ENCODE measurements at regions not wholly inside any gene's neighbourhood (a gene's known extent, or its start where the extent isn't known, plus 50 kb on each side); places are given as distances from the start of the nearest gene placed in this dataset.

DNA sequence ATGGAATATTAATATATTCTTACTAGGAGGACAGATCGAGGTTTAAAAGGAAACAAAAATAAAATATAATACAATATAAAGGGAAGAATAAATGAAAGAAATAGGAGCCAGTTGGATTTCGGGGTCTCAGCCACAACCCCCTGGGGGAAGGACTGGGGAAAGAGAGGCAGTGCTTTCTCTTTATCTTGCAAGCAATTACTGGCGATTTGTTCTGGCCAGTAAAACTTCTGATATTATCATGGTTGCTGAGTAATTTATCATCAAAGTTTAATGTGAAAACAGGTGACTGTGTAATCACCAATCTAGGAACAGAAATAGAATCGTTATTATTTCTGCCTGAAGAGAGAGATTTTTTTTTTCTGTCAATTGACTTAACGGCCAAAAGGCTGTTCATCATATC, 917.7 kb upstream of the CELF4 start:
- Histone ChIP-seq H3K27ac (ENCODE audit: low read depth, low read length) (no peak overlapping the region), H3K4me1 (ENCODE audit: insufficient read depth, low read length) (no peaks in the 10 kb centered on the region), H2AFZ (ENCODE audit: low read depth, low read length) (no peak overlapping the region), H3K36me3 (ENCODE audit: insufficient read depth, low read length) (no peaks in the 10 kb centered on the region), H4K20me1 (ENCODE audit: insufficient read depth, low read length) (no peaks in the 10 kb centered on the region), H3K4me3 (ENCODE audit: insufficient read depth, low read depth, low read length) (no peak overlapping the region), H3K9ac (ENCODE audit: low read length) (no peak overlapping the region), H3K9me3 (ENCODE audit: insufficient read depth, low read depth, low read length) (no peaks in the 10 kb centered on the region), H3K79me2 (ENCODE audit: insufficient read depth, low read length) (no peaks in the 10 kb centered on the region), H3K4me2 (ENCODE audit: low read length) (no peak overlapping the region), H3K27me3 (ENCODE audit: insufficient read depth, low read length) (no peaks in the 10 kb centered on the region)
- H3K9me3 Mint-ChIP-seq (ENCODE audit: unreplicated experiment) = peaks cover 2% of the 10 kb centered on the region
- TF ChIP-seq EZH2 (IDR thresholded peaks at IDR 0.05; ENCODE audit: insufficient read depth, low read length) = no peak
- TF ChIP-seq, protein P1, sequence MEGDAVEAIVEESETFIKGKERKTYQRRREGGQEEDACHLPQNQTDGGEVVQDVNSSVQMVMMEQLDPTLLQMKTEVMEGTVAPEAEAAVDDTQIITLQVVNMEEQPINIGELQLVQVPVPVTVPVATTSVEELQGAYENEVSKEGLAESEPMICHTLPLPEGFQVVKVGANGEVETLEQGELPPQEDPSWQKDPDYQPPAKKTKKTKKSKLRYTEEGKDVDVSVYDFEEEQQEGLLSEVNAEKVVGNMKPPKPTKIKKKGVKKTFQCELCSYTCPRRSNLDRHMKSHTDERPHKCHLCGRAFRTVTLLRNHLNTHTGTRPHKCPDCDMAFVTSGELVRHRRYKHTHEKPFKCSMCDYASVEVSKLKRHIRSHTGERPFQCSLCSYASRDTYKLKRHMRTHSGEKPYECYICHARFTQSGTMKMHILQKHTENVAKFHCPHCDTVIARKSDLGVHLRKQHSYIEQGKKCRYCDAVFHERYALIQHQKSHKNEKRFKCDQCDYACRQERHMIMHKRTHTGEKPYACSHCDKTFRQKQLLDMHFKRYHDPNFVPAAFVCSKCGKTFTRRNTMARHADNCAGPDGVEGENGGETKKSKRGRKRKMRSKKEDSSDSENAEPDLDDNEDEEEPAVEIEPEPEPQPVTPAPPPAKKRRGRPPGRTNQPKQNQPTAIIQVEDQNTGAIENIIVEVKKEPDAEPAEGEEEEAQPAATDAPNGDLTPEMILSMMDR (IDR thresholded peaks at IDR 0.05; ENCODE audit: insufficient read depth, low read depth, low read length) = no peak
- DNase-seq (ENCODE audit: low read depth) (no peak), FAIRE-seq (no peak)
- H3K4me3 Mint-ChIP-seq (ENCODE audit: unreplicated experiment) = no peak overlapping the region
- H3K27me3 Mint-ChIP-seq (ENCODE audit: low read depth, unreplicated experiment) = no peaks in the 10 kb centered on the region
- H3K27ac Mint-ChIP-seq (ENCODE audit: unreplicated experiment) = no peak overlapping the region
- no peaks in the 10 kb centered on the region for H3K4me1 Mint-ChIP-seq (ENCODE audit: low read depth, unreplicated experiment)
- no peaks in the 10 kb centered on the region for H3K36me3 Mint-ChIP-seq (ENCODE audit: low read depth, unreplicated experiment)

DNA sequence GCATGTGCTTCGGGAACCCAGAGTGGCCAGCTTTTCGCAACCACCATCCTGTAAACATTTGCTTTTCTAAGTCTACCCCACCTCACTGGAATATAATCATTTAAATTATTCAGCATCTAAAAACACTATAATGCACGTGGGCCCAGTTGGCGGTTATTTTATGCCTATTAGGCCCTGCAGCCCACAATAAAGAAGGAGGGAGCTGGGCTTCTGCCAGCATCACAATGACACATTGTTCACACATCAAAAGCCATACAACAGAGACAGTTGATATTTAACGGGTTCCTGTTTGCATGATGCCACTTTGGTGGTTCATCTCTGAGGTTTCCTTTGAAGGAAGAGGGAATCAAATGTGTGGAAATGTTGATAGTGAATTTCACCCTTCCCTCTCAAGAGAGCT, 916.0 kb upstream of the CELF4 start:
- H3K4me3 Mint-ChIP-seq (ENCODE audit: unreplicated experiment) = no peak overlapping the region
- Histone ChIP-seq H3K4me3 (ENCODE audit: insufficient read depth, low read depth, low read length) (no peak overlapping the region), H2AFZ (ENCODE audit: low read depth, low read length) (no peak overlapping the region), H3K4me2 (ENCODE audit: low read length) (no peak overlapping the region), H3K9ac (ENCODE audit: low read length) (no peak overlapping the region), H3K27ac (ENCODE audit: low read depth, low read length) (no peak overlapping the region), H4K20me1 (ENCODE audit: insufficient read depth, low read length) (no peaks in the 10 kb centered on the region), H3K4me1 (ENCODE audit: insufficient read depth, low read length) (no peaks in the 10 kb centered on the region), H3K27me3 (ENCODE audit: insufficient read depth, low read length) (no peaks in the 10 kb centered on the region), H3K9me3 (ENCODE audit: insufficient read depth, low read depth, low read length) (no peaks in the 10 kb centered on the region), H3K36me3 (ENCODE audit: insufficient read depth, low read length) (no peaks in the 10 kb centered on the region), H3K79me2 (ENCODE audit: insufficient read depth, low read length) (no peaks in the 10 kb centered on the region)
- no peak for DNase-seq (ENCODE audit: low read depth)
- FAIRE-seq = no peak
- TF ChIP-seq, protein P1 (IDR thresholded peaks at IDR 0.05; ENCODE audit: insufficient read depth, low read depth, low read length) = no peak
- TF ChIP-seq EZH2 (IDR thresholded peaks at IDR 0.05; ENCODE audit: insufficient read depth, low read length) = no peak
- no peaks in the 10 kb centered on the region for H3K9me3 Mint-ChIP-seq (ENCODE audit: unreplicated experiment)
- no peak overlapping the region for H3K27ac Mint-ChIP-seq (ENCODE audit: unreplicated experiment)
- no peaks in the 10 kb centered on the region for H3K4me1 Mint-ChIP-seq (ENCODE audit: low read depth, unreplicated experiment)
- H3K27me3 Mint-ChIP-seq (ENCODE audit: low read depth, unreplicated experiment) = no peaks in the 10 kb centered on the region
- H3K36me3 Mint-ChIP-seq (ENCODE audit: low read depth, unreplicated experiment) = no peaks in the 10 kb centered on the region

DNA sequence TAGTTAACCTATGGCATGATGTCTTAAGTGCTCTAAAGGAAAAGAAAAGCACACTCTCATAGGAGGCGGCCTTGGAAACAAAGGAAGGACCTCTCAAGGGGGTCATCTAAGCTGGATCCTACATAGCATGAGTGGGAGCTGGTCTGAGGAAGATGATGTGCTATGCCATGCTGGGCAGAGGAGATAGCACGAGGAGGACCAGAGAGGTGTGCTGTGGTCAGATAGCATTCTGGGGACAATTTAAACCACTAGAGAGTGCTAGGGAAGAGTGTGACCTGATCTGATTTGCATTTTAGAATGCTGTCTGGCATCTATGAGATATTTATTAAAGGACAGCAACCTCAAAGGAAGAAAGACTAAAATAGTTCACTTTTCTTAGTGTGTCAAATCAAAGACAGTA, 910.1 kb upstream of the CELF4 start:
- H3K4me1 Mint-ChIP-seq (ENCODE audit: low read depth, unreplicated experiment) = no peaks in the 10 kb centered on the region

More for the DNA sequence above, 910.1 kb upstream of the CELF4 start:
- no peaks in the 10 kb centered on the region for H3K4me1 ChIP-seq (ENCODE audit: insufficient read depth, low read length)
- Mint-ChIP-seq H3K36me3 (ENCODE audit: low read depth, unreplicated experiment) (no peaks in the 10 kb centered on the region), H3K4me3 (ENCODE audit: unreplicated experiment) (no peak overlapping the region), H3K9me3 (ENCODE audit: unreplicated experiment) (no peaks in the 10 kb centered on the region), H3K27me3 (ENCODE audit: low read depth, unreplicated experiment) (no peaks in the 10 kb centered on the region), H3K27ac (ENCODE audit: unreplicated experiment) (no peak overlapping the region)
- H3K27ac ChIP-seq (ENCODE audit: low read depth, low read length) = no peak overlapping the region
- H3K79me2 ChIP-seq (ENCODE audit: insufficient read depth, low read length) = no peaks in the 10 kb centered on the region
- H3K9ac ChIP-seq (ENCODE audit: low read length) = no peak overlapping the region
- no peak overlapping the region for H3K4me2 ChIP-seq (ENCODE audit: low read length)
- no peaks in the 10 kb centered on the region for H3K27me3 ChIP-seq (ENCODE audit: insufficient read depth, low read length)
- DNase-seq (ENCODE audit: low read depth) = no peak
- H4K20me1 ChIP-seq (ENCODE audit: insufficient read depth, low read length) = no peaks in the 10 kb centered on the region
- no peaks in the 10 kb centered on the region for H3K36me3 ChIP-seq (ENCODE audit: insufficient read depth, low read length)
- no peak overlapping the region for H3K4me3 ChIP-seq (ENCODE audit: insufficient read depth, low read depth, low read length)
- no peaks in the 10 kb centered on the region for H3K9me3 ChIP-seq (ENCODE audit: insufficient read depth, low read depth, low read length)
- H2AFZ ChIP-seq (ENCODE audit: low read depth, low read length) = no peak overlapping the region
- TF ChIP-seq, protein P1 (IDR thresholded peaks at IDR 0.05; ENCODE audit: insufficient read depth, low read depth, low read length) = no peak
- no peak for TF ChIP-seq EZH2 (IDR thresholded peaks at IDR 0.05; ENCODE audit: insufficient read depth, low read length)
- FAIRE-seq = no peak
